NCI-H187 (cell line): ENCODE measurements at regions not wholly inside any gene's neighbourhood (a gene's known extent, or its start where the extent isn't known, plus 50 kb on each side); places are given as distances from the start of the nearest gene placed in this dataset.
A peak's percentile ranks its signal among the peaks of the same experiment; 100 is the strongest.

Experiments used
- DNase-seq, 2 experiments: peaks; one replicate each; lab custom pipeline; 2025; lab: John Stamatoyannopoulos, UW

GRCh38 chr1:244948416-244948815 is 84.1 kb upstream of the HNRNPU start:
- no peak for DNase-seq

GRCh38 chr1:244945109-244945671 is 80.8 kb upstream of the HNRNPU start:
- no peak for DNase-seq

GRCh38 chr1:244941121-244941520 is 76.8 kb upstream of the HNRNPU start:
- no peak for DNase-seq

GRCh38 chr1:244937099-244937498 is 72.8 kb upstream of the HNRNPU start:
- no peak for DNase-seq

- no peak for DNase-seq
These were observed 56.8 kb upstream of the HNRNPU start for GRCh38 chr1:244920911-244921761.

GRCh38 chr1:244919320-244920282 is 55.3 kb upstream of the HNRNPU start:
- DNase-seq = no peak

DNA sequence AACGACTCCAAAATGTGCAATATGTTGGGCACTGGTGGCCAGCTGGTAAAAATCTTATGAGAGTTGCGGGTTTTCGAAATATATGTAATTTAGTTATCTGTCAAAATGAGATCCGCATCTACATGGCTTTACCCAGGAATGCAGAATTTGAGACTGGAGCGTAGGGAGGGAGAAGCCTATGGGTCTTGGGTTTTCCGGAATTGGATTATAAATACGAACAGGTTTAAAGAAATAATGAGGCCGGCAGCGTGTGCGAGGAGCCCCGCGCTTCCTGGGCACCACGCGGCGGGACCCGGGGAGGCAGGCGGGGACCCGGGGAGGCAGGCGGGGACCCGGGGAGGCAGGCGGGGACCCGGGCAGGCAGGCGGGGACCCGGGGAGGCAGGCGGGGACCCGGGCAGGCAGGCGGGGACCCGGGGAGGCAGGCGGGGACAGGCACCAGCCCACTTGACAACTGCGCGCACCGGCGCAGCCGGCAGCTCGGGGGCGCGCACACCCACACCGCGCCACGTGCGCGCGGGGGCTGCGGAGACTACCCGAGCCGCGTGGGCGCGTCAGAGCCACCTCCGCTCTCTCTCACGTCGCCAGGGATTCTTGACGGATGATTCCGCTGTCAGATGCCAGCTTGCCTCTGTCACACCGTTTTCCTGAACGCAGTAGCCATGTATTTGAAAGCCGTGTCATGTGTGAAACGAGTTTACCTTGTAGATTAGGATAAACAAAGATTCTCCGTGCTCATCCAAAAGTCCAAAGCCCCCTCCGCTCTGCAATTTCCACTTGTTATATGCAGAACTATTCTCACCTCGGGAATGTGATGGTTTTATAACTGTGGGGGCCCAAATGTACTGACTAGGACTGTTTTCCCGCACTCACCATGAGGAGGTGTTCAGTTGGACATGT is 54.3 kb upstream of the HNRNPU start:
- DNase-seq = peak in 1 of 2 experiments; percentile 21

DNA sequence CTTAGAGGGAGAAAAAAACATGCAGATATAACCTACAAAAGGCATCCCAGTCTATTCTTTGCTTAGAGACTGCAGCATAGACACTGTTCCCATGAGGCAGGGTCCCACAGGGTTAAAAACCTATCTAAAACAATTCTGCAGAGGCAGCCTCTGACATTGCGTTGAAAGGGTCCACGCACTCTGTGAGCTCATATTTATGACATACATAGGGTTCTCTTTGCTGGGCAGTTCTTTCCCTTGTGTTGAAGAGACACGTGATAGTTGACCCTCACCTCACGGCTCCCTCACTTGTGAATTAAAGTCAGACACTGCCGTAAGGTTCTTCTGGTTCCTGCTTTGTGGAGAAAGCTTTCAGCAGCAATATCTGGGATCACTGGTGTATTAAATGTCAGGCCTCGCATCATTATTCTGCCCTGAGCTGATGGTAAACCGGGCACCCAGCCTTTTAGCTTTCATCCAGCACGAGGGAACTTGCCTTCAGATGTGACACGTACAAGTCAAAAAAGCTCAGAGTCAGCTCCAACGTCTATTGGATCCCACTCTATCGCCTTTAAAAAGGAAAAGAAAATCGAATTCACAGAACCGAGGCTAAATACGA is 52.8 kb upstream of the HNRNPU start:
- no peak for DNase-seq

DNA sequence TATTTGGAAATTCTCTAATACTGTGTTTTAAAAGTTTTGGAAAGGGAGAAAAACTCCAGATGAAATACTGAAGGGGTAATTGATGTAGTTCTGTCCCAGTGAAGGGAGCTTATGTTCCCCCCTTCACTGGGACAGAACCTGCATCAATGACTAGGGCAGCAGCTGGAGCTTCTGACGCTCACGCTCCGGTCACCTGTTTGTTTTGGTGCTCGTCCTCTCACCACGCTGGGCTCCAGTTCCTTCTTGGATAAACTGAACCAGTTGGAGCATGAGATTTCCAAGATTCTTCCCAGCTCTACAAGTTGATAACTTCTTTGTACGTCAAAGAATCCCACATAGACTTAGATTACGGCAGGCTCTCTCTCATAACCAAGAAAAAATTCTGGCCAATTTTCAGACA is 51.4 kb upstream of the HNRNPU start:
- DNase-seq = no peak

DNA sequence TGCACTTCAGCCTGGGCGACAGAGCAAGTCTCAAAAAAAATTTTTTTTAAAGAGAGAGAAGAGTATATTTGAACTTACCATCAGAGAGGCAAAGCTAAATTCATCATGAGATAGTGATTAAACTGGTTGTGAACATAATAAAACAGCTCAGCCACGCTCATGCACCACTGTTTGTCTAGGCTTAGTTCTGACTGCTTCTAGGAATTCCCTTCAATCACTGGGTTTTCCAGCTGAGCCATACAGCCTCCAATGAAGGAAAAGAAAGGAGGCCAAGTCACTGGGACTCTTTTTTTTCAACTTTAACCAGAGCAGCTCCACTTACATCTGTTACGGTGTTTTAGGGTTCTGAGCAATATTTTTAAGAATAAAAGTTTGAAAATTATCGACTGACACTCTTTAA is 50.4 kb upstream of the HNRNPU start:
- no peak for DNase-seq
